ENCODE measurements at regions not wholly inside any gene's neighbourhood (a gene's known extent, or its start where the extent isn't known, plus 50 kb on each side); places are given as distances from the start of the nearest gene placed in this dataset.

DNA sequence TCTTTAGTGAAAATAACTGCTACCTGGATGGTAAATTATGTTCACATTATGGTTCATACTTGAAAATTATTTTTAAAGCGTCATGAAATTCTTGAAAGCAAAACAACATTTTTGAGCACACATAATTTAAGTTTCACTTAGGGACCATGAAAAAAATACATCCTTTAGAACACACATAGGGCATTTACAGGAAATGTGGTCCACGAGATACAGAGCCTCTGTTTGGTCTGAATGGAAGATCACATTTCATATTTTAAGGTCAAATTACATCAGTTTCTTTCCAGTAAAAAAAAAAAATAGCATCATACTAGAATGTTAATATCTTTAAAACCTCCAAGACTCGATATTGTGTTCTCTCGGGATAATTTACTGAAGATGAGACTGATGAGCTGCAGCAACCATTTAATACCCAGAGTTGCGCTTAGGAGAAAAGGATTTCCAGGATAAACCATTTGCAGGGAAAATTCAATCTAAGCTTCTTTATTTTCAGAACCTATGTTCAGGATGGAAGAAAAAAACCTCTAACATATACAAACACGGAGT, 720.7 kb downstream of the DIAPH3 start:
- CTCF ChIA-PET = interaction anchor here (0.6 to 1.4 kb wide), 2 partner anchors 52 to 1635 kb away, joined by 3 read pairs; no protein-coding TSS in a partner anchor
- POLR2A ChIA-PET = no interaction called here

GRCh38 chr13:59444210-59444857, 719.4 kb downstream of the DIAPH3 start:
- CTCF ChIA-PET = no interaction called here
- DNase-seq (ENCODE audit: extremely low spot score) = no peak
- POLR2A ChIA-PET = no interaction called here
- TF ChIP-seq, protein P1, sequence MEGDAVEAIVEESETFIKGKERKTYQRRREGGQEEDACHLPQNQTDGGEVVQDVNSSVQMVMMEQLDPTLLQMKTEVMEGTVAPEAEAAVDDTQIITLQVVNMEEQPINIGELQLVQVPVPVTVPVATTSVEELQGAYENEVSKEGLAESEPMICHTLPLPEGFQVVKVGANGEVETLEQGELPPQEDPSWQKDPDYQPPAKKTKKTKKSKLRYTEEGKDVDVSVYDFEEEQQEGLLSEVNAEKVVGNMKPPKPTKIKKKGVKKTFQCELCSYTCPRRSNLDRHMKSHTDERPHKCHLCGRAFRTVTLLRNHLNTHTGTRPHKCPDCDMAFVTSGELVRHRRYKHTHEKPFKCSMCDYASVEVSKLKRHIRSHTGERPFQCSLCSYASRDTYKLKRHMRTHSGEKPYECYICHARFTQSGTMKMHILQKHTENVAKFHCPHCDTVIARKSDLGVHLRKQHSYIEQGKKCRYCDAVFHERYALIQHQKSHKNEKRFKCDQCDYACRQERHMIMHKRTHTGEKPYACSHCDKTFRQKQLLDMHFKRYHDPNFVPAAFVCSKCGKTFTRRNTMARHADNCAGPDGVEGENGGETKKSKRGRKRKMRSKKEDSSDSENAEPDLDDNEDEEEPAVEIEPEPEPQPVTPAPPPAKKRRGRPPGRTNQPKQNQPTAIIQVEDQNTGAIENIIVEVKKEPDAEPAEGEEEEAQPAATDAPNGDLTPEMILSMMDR (IDR thresholded peaks at IDR 0.05; ENCODE audit: control extremely low read depth, extremely low read depth, low read depth, missing control alignments) = no peak

More for the DNA sequence above, 720.7 kb downstream of the DIAPH3 start:
- TF ChIP-seq, protein P1 (IDR thresholded peaks at IDR 0.05; ENCODE audit: control extremely low read depth, extremely low read depth, low read depth, missing control alignments) = no peak
- DNase-seq (ENCODE audit: extremely low spot score) = no peak

DNA sequence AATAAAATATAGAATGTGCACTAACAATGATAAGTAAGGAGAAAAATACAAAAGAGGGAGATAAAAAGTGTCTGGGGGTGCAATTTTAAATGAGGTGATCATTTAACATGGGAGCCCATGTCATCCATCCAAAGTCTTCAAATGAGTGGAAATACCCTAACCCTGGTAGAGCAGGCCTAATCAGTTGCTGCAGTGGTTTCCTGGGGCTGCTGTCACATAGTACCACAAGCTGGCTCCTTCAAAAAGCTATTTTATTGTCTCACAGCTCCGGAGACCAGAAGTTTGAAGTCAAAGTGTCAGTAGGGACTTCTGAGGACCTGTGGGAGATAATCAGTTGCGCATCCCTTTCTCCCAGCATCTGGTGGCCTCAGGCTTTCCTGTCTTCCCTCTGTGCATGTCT, 717.9 kb downstream of the DIAPH3 start:
- DNase-seq (ENCODE audit: extremely low spot score) = no peak
- ChIA-PET POLR2A (no interaction called here), CTCF (interaction anchor here (1.5 to 2.3 kb wide), 2 partner anchors 12 to 17 kb away, joined by 6 to 9 read pairs; no protein-coding TSS in a partner anchor)
- TF ChIP-seq, protein P1 (IDR thresholded peaks at IDR 0.05; ENCODE audit: control extremely low read depth, extremely low read depth, low read depth, missing control alignments) = no peak

DNA sequence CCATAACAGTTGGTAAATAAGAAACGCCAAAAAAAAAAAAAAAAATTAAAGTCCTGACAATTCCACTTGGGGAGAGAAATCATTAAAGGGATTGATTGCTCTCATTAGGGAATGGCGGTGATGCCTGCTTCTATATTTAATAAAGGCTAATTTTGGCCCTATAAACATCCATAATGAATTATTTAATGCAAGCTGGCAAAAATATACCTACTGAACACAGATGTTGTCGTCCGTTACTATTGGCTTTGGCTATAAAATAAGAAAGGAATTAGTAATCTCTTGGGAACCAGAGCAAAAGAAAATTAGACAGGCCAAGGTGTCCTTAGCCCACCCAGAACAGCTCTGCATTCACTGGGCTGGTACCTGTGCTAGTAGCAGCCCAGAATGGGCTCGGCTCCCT, 717.3 kb downstream of the DIAPH3 start:
- POLR2A ChIA-PET = no interaction called here
- TF ChIP-seq, protein P1 (IDR thresholded peaks at IDR 0.05; ENCODE audit: control extremely low read depth, extremely low read depth, low read depth, missing control alignments) = no peak
- CTCF ChIA-PET = interaction anchor here (1.5 to 2.3 kb wide), 2 partner anchors 13 to 17 kb away, joined by 6 to 9 read pairs; no protein-coding TSS in a partner anchor
- DNase-seq (ENCODE audit: extremely low spot score) = no peak

DNA sequence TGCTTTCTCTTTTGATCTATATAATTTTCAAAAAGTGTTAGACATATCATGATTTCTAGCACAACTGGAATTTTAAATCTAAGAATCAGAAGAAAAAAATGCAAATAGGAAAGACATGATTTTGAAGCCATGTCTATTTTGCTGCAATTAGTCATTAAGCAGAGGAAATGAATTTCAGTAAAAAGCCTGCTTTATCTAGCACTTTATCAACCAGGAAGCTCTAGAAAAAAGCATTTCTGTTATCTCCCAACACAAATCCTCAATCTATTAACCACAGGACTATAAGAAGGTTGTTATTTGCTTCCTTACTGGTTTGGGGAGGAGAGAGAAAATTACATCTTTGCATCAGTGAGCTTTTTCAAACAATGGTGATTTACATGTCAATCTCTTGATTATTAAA, 716.7 kb downstream of the DIAPH3 start:
- no peak for DNase-seq (ENCODE audit: extremely low spot score)
- TF ChIP-seq, protein P1 (IDR thresholded peaks at IDR 0.05; ENCODE audit: control extremely low read depth, extremely low read depth, low read depth, missing control alignments) = no peak
- ChIA-PET CTCF (interaction anchor here (1.5 to 2.3 kb wide), 2 partner anchors 14 to 16 kb away, joined by 6 to 9 read pairs; no protein-coding TSS in a partner anchor), POLR2A (no interaction called here)

DNA sequence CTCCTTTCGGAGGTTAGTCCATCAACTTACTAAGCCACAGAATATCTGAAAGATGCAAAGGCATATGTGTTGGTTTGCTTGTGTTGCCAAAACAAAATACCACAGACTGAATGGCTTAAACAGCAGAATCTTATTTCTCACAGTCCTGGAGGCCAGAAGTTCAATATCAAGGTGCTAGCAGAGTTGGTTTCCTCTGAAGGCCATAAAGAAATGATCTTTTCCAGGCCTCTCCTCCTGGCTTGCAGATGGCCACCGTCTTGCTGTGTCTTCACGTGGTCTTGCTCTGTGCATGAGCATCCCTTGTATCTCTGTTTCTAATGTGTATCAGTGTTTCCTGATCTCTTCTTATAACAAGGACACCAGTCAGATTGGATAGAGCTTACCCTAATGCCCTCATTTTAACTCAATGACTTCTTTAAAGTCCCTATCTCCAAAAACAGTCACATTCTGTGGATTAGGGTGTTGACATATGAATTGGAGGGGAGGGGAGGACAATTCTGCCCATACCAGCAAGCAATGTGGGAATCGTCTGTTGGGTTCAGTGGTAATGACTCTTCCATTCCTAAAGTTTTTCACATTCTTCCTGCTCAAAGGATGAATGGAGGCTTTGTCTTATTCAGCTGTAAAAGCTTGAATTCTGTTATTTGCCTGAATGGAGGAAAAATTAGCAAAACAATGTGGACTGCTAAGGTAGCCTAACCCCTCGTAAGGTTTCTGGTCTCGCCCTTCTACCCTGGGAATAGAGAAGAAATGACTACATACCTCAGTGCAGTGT, 715.7 kb downstream of the DIAPH3 start:
- POLR2A ChIA-PET = no interaction called here
- TF ChIP-seq, protein P1 (IDR thresholded peaks at IDR 0.05; ENCODE audit: control extremely low read depth, extremely low read depth, low read depth, missing control alignments) = no peak
- CTCF ChIA-PET = interaction anchor here (1.6 to 2.3 kb wide), 2 partner anchors 11 to 15 kb away, joined by 5 to 9 read pairs; no protein-coding TSS in a partner anchor
- no peak for DNase-seq (ENCODE audit: extremely low spot score)
